ENCODE measurements at regions not wholly inside any gene's neighbourhood (a gene's known extent, or its start where the extent isn't known, plus 50 kb on each side); places are given as distances from the start of the nearest gene placed in this dataset.

- ChIA-PET CTCF (interaction anchor here (0.8 kb wide), 1 partner anchor 197 kb away, joined by 3 read pairs; no protein-coding TSS in a partner anchor), POLR2A (no interaction called here)
- H3K27me3 ChIP-seq (replicated peaks in 1 of 4; ENCODE audit: control extremely low read depth in 1 of 4, control insufficient read depth in 3 of 4, insufficient read depth in 4 of 4, low read length in 3 of 4), result no peaks in the 10 kb centered on the region
- intact Hi-C loops (cut with micrococcal nuclease), result no loop called here
- H3K27ac ChIP-seq (ENCODE audit: low read length in 2 of 2), result no peak overlapping the region
- WGBS (ENCODE audit: insufficient coverage), result no CpG with 5 or more reads among the region's 5 CpGs
- H3K4me2 ChIP-seq (replicated peaks; ENCODE audit: low read depth, low read length, poor library complexity, severe bottlenecking), result no peak overlapping the region
- Mint-ChIP-seq H3K27me3 (no peaks in the 10 kb centered on the region), H3K4me1 (peaks cover 15% of the 10 kb centered on the region), H3K9me3 (ENCODE audit: insufficient read depth) (no peaks in the 10 kb centered on the region), H3K27ac (no peak overlapping the region), H3K4me3 (no peak overlapping the region)
- peaks cover 12 to 16% of the 10 kb centered on the region in 2 donors for H3K4me1 ChIP-seq (ENCODE audit: control insufficient read depth in 2 of 2, insufficient read depth in 2 of 2, low read length in 2 of 2)
- H3K4me3 ChIP-seq (ENCODE audit: control extremely low read depth in 1 of 5, extremely low read depth in 1 of 5, insufficient read depth in 1 of 5, low read depth in 2 of 5, low read length in 4 of 5), result no peak overlapping the region
- TF ChIP-seq EZH2 (IDR thresholded peaks at IDR 0.05; ENCODE audit: borderline replicate concordance, insufficient read depth, low read depth, low read length, poor library complexity, severe bottlenecking) (no peak), CTCF (IDR thresholded peaks at IDR 0.05) (no peak)
- no peaks in the 10 kb centered on the region for H3K36me3 ChIP-seq (replicated peaks in 1 of 2; ENCODE audit: control extremely low read depth in 1 of 2, control insufficient read depth in 1 of 2, extremely low read depth in 1 of 2, insufficient read depth in 2 of 2, low read length in 1 of 2)
- H2AFZ ChIP-seq (ENCODE audit: insufficient read depth, low read depth, low read length, poor library complexity, severe bottlenecking), result no peak overlapping the region
- H3K79me2 ChIP-seq (ENCODE audit: control insufficient read depth, insufficient read depth, low read length), result no peaks in the 10 kb centered on the region
- no peaks in the 10 kb centered on the region for H4K20me1 ChIP-seq (ENCODE audit: control insufficient read depth, insufficient read depth, low read length, poor library complexity, severe bottlenecking)
- no peak for DNase-seq
- no peaks in the 10 kb centered on the region for H3K9me3 ChIP-seq (ENCODE audit: control extremely low read depth in 1 of 3, control insufficient read depth in 2 of 3, insufficient read depth in 1 of 3, low read length in 2 of 3)
- no peak overlapping the region for H3K9ac ChIP-seq (ENCODE audit: low read length)
- no peak for ATAC-seq (ENCODE audit: low read depth)
These were observed 170.3 kb upstream of the MGAT5 start for GRCh38 chr2:134083548-134083947.

- WGBS (ENCODE audit: insufficient coverage), result 78% methylated on average over 5 of the region's 9 CpGs
- Histone ChIP-seq H3K4me3 (ENCODE audit: control extremely low read depth in 1 of 5, extremely low read depth in 1 of 5, insufficient read depth in 1 of 5, low read depth in 2 of 5, low read length in 4 of 5) (no peak overlapping the region), H3K4me2 (replicated peaks; ENCODE audit: low read depth, low read length, poor library complexity, severe bottlenecking) (no peak overlapping the region)
These were observed 167.2 kb upstream of the MGAT5 start for GRCh38 chr2:134086594-134087219.

More at GRCh38 chr2:134086594-134087219, 167.2 kb upstream of the MGAT5 start:
- no peaks in the 10 kb centered on the region for H3K4me1 Mint-ChIP-seq
- CTCF ChIA-PET, result no interaction called here
- H3K4me1 ChIP-seq (ENCODE audit: control insufficient read depth in 2 of 2, insufficient read depth in 2 of 2, low read length in 2 of 2), result no peaks in the 10 kb centered on the region
- no peaks in the 10 kb centered on the region for H3K79me2 ChIP-seq (ENCODE audit: control insufficient read depth, insufficient read depth, low read length)
- H3K27ac ChIP-seq (ENCODE audit: low read length in 2 of 2), result no peak overlapping the region
- H3K4me3 Mint-ChIP-seq, result no peak overlapping the region
- DNase-seq (no peak), ATAC-seq (ENCODE audit: low read depth) (no peak)
- TF ChIP-seq CTCF (IDR thresholded peaks at IDR 0.05), result no peak
- TF ChIP-seq EZH2 (IDR thresholded peaks at IDR 0.05; ENCODE audit: borderline replicate concordance, insufficient read depth, low read depth, low read length, poor library complexity, severe bottlenecking), result no peak
- H3K27ac Mint-ChIP-seq, result no peak overlapping the region
- no peaks in the 10 kb centered on the region for H3K9me3 ChIP-seq (ENCODE audit: control extremely low read depth in 1 of 3, control insufficient read depth in 2 of 3, insufficient read depth in 1 of 3, low read length in 2 of 3)
- H3K36me3 ChIP-seq (replicated peaks in 1 of 2; ENCODE audit: control extremely low read depth in 1 of 2, control insufficient read depth in 1 of 2, extremely low read depth in 1 of 2, insufficient read depth in 2 of 2, low read length in 1 of 2), result no peaks in the 10 kb centered on the region
- H4K20me1 ChIP-seq (ENCODE audit: control insufficient read depth, insufficient read depth, low read length, poor library complexity, severe bottlenecking), result no peaks in the 10 kb centered on the region
- no peaks in the 10 kb centered on the region for H3K27me3 Mint-ChIP-seq
- intact Hi-C loops (cut with micrococcal nuclease), result no loop called here
- H2AFZ ChIP-seq (ENCODE audit: insufficient read depth, low read depth, low read length, poor library complexity, severe bottlenecking), result no peak overlapping the region
- no peak overlapping the region for H3K9ac ChIP-seq (ENCODE audit: low read length)
- H3K9me3 Mint-ChIP-seq (ENCODE audit: insufficient read depth), result no peaks in the 10 kb centered on the region
- no peaks in the 10 kb centered on the region for H3K27me3 ChIP-seq (replicated peaks in 1 of 4; ENCODE audit: control extremely low read depth in 1 of 4, control insufficient read depth in 3 of 4, insufficient read depth in 4 of 4, low read length in 3 of 4)
- POLR2A ChIA-PET, result no interaction called here
